Stimulated activated naive CD4-positive, alpha-beta T cell (primary cell): ENCODE measurements at regions not wholly inside any gene's neighbourhood (a gene's known extent, or its start where the extent isn't known, plus 50 kb on each side); places are given as distances from the start of the nearest gene placed in this dataset.
"Not testable (repeated sequence)": the region's sequence is repeated elsewhere in the genome, so short reads cannot be mapped to it uniquely, and the experiment has no call there.

Source experiments
- DNase-seq, 6 experiments: peaks; one replicate each; lab custom pipeline; 2025; lab: John Stamatoyannopoulos, UW

- no peak for DNase-seq
Observed at GRCh38 chr2:118791483-118791882, 56.0 kb downstream of the EN1 start.

DNA sequence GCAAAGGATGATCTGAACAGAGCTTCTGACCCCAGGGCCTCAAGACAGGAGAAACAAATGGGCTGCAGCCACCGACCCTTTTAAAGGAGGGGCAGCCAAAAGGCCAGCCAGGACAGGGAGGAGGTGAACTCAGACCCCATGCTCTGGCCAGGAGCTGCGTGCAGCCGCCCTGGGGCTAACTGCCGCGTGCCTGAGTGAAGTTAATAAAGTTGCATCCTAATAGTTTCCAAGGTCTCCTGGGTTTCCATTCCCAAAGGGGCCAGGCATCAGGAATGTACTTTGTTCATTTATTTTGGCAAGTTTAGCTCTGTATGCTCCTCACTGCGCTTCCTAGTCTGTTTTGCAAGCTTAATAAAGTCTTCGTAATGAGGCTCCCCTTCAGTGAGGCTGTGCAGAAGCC lies 60.7 kb downstream of the EN1 start:
- no peak for DNase-seq

- no peak for DNase-seq
Observed at GRCh38 chr2:118784860-118785259, 62.6 kb downstream of the EN1 start.

DNA sequence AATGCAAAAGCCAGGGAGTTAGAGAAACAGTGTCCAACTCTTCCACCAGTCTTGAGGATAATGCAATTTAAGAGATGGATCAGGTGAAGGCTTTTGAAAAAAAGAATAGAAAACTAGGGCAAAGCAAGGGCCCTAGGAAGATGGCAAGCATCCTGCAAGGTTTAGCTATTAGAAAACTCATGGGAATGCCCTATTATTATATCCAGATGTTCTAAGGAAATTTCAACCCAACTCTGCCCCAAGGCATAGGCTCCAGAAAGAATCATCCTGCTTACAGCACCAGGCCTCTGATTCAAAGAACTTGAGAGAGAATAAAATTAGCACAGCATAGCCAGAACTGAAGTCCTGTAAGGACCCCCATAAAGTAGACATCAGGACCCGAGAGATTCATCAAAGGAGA lies 68.1 kb downstream of the EN1 start:
- no peak for DNase-seq

DNA sequence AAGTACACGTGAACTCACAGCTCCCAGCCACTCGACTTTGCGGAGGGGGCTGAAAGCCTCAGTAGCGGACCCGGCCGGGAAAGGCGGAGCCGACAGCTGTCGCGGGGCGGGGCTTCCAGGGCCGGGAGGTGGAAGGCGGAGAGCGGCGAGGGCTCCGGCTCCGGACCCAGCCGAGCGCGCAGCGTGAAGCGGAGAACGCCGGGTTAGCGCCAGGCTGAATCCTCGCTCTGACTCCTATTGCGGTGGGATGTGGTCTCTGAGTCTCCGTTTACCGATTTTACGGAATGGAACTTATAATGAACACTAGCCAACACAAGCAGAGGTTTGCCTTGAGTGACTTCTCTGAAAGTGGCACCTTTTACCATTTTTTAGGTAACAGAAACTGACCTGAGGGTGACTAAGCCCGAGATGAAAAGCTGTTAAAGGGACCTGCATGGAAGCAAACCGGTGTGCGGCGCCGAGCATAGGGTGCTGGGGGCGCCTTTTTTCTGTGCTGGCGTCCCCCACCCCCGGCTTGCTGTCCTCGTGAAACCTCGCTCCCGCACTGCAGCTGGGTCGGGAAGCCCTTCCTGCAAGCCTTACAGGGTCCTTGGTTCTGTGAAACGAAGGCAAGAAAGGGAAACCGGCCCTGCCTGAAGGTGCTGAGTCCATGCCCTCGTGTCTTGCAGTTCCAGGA lies 72.9 kb downstream of the EN1 start:
- no peak for DNase-seq

- DNase-seq: no peak
Observed at GRCh38 chr2:118773826-118774225, 73.6 kb downstream of the EN1 start.

DNA sequence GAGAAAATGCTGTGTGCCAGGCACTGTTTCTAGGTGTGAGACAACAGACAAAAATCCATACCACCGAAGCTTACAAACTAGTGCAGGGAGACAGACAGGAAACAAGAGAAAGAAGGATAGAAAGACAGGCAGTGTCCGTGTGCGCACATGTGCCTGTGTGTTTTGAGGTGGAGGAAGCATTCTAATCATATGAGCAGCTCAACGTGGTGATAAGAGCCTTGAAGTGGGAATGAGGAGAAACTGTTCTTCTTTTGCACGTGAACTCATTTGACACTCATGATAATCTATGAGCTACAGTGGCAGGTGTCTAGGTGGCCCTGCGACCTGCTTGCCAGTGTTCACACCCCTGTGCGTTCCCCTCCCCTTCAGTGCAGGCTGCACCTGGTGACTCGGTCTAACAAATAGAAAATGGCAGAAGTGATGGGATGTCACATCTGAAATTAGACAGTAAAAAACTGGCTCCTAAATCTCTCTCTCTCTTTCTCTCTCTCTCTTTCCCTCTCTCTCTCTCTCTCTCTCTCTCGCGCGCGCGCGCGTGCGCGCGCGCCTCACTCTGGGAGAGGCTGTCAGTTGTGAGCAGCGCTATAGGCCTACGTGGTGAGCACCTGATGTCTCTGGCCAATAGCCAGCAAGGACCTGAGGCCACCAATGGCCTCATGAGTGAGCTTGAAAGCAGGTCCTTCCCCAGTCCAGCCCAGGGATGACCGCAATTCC lies 74.8 kb downstream of the EN1 start:
- no peak for DNase-seq

GRCh38 chr2:118769707-118770400 lies 77.6 kb downstream of the EN1 start:
- DNase-seq: no peak

- no peak for DNase-seq
Observed at GRCh38 chr2:118766871-118767270, 80.6 kb downstream of the EN1 start.

- DNase-seq: no peak
Observed at GRCh38 chr2:118764855-118765254, 82.6 kb downstream of the EN1 start.

DNA sequence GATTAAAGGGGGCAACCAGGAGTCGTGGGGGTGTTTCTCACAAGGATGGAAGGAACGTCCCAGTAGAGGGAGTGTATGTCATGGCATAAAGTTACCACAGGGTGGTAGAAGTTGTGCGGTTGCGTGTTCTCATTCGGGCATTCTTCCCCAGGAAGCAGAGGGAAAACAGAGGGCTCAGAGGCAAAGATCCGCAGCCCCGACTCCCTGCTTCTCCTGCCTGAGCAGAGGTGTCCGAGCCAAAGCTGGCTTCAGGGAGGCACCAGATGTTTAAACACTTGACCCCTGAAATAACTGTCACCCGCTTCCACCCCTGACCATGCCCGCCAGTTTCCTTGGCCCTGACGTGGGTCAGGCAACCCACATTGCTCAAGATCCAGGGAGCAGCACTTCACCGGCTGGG lies 83.7 kb downstream of the EN1 start:
- no peak for DNase-seq

- no peak for DNase-seq
Observed at GRCh38 chr2:118762290-118762689, 85.2 kb downstream of the EN1 start.

DNA sequence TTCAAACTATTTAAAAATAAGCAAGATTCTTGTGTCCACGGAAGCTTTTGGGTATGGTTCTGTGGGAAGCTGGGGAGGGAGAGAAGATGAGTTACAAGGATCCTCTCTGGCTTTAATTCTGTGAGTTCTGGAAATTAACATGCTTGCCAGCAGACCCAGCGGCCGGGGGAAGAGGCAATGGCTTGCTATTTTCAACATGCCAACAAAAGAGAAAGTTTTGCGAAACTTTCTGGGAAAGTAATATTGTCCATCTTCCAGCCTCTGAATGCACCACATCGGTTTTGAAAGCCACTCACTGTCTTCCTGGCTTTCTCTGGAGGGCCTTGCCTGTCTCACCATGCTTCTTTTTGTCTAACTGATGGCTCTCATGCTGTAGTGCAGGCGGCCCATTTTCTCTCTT lies 85.7 kb downstream of the EN1 start:
- no peak for DNase-seq

GRCh38 chr2:118755901-118756300 lies 91.5 kb downstream of the EN1 start:
- no peak for DNase-seq

DNA sequence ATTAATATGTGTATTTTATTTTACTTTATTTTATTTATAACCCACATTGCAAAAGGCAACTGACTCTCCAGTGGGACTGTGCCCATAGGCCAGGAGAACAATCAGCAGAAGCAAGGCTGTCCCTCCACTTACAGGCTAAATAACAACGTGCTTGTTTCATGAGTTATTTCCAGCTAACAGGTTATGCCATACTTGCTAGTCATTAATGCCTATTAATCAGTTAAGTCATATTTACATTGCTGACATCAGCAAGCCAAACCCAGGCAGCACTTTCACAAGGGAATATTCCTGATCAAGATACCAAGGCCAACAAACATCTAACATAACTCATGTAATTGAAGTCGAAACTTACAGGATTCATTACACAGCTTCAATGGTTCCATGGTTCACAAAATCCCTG lies 92.1 kb downstream of the EN1 start:
- DNase-seq: no peak

DNA sequence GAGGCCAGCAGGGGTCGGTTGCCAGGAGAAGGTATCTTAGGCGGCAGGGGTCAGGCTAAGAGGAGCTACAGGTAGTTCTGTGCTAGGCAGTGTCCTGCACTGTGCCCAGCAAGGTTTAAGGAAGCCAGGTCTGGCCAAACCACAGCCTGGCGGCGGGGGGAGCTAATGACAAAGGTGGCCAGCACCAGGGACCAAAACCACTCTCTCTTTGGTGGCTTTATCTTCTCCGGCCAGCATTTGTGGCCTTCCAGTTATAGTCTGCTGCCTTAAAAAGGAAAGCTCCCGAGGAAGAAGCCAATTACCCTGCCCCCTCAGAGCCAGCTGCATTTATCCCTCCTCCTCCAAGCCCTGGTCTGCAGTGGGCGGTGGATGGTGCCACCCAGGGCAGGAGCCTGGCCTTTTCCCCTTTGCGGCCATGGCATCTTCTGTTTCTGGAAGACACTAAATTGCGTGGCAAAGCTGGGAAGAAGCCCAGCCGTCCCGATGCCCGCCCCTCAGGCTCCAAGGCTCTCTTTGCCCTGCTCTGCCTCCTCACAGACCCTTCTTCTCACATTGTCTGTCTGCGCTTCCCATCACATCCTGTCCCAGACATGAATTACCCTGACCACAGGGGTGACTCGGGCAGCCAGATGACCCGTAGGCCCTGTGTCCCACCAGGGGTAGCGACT lies 94.6 kb downstream of the EN1 start:
- DNase-seq: no peak

GRCh38 chr2:118750959-118751565 lies 96.4 kb downstream of the EN1 start:
- DNase-seq: no peak

DNA sequence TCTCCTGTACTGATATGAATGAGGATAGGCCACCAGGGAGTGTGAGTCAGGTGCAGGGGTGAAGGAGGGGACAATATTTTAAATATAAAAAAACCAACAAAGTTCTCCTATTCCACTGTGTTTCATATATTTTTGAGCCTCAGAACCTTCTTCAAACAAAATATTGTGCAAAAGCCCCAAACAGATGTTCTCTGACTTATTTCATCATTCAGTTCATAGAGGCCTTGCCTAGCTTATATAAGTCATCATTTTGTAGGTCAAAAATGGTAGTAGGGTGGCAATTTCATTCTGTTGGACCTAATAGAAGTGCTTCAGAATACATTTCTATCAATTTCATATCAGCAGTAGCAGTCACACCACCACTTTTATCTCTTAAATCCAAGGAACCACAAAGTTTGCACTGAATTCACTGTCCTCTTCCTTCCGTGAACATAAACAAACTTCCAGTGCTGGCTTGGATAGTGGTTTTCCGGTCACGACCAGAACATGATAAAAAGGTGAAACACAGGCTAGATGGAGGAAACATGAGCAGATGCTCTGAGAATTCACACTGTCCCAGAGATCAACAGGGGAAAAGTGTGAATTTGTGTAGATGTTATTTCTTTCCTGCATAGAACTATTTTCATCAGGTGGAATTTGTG lies 99.1 kb downstream of the EN1 start:
- no peak for DNase-seq

DNA sequence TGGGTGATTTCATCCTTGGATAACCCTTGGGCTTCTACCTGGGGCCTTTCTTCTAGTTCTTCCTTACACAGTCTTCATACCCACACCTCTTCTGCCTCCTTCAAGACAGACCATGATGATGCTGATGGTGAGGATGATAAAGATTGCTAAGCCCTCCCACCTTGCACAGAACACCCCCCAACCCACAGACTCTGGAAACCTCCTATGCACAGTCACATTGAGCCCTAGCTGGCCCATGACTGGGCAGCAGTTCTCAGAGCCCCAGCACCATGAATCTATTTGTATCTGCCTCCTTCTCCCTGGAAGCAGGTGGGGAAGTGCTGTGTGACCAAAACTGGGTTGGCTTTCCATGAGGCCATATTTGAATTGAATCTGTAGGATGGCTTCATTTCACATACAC lies 99.8 kb downstream of the EN1 start:
- DNase-seq: no peak

DNA sequence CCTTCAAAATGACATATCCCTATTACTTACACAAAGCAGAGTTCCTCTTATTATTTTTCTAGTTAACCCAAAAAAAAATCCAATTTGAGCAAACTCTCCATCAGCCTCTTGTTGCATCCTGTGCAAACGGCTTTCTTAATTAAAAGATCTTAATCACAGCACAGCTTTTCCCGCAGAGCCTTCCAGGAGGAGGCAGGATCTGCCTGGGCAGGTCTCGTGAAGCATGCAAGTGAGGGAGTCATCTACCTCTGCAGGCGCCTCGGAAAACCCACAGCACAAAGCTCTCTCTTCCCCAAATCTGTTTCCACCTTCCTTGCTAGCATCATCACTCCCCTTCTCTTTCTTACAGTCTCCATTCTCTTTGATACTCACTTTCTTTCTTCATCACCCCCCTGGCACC lies 100.4 kb downstream of the EN1 start:
- DNase-seq: no peak

GRCh38 chr2:118744682-118745181 lies 102.7 kb downstream of the EN1 start:
- not testable (repeated sequence) for DNase-seq
